GM23248 (cell line): ENCODE measurements at regions not wholly inside any gene's neighbourhood (a gene's known extent, or its start where the extent isn't known, plus 50 kb on each side); places are given as distances from the start of the nearest gene placed in this dataset.
A peak's percentile ranks its signal among the peaks of the same experiment; 100 is the strongest.
"Not testable (repeated sequence)": the region's sequence is repeated elsewhere in the genome, so short reads cannot be mapped to it uniquely, and the experiment has no call there.

Experiments
- DNase-seq: peaks from one replicate; pipeline ENCODE4 v3.0.0-alpha.2; 2015
- H2AFZ ChIP-seq: fragments of 200-600 bp; sonication (generic); 2 replicates; pipeline ENCODE4 v1.6.1; 2016; ENCODE audit warnings: antibody characterized with exemption
- H3F3A ChIP-seq: fragments of 200-600 bp; sonication (generic); 2 replicates; pipeline ENCODE4 v1.6.1; 2016; ENCODE audit warnings: mild to moderate bottlenecking, antibody characterized with exemption, mixed run types; ENCODE audit not compliant: insufficient read depth
- H3K27ac ChIP-seq: fragments of 200-600 bp; sonication (generic); 2 replicates; pipeline ENCODE4 v1.5.1; 2016; ENCODE audit warnings: mild to moderate bottlenecking
- H3K27me3 ChIP-seq: fragments of 200-600 bp; sonication (generic); replicated peaks from 2 replicates; pipeline ENCODE4 v1.6.1; 2016; ENCODE audit warnings: mild to moderate bottlenecking; ENCODE audit not compliant: insufficient read depth
- H3K36me3 ChIP-seq: fragments of 200-600 bp; sonication (generic); 2 replicates; pipeline ENCODE4 v1.6.1; 2016; ENCODE audit warnings: low read depth, mild to moderate bottlenecking
- H3K4me1 ChIP-seq: fragments of 200-600 bp; sonication (generic); 2 replicates; pipeline ENCODE4 v1.6.1; 2016; ENCODE audit warnings: mild to moderate bottlenecking; ENCODE audit not compliant: insufficient read depth
- H3K4me2 ChIP-seq: fragments of 200-600 bp; sonication (generic); one replicate; pipeline ENCODE4 v1.6.1; 2016; ENCODE audit warnings: mild to moderate bottlenecking; ENCODE audit not compliant: unreplicated experiment
- H3K4me3 ChIP-seq: fragments of 200-600 bp; sonication (generic); 2 replicates; pipeline ENCODE4 v1.5.1; 2016; ENCODE audit warnings: mild to moderate bottlenecking
- H3K79me2 ChIP-seq: fragments of 200-600 bp; sonication (generic); 2 replicates; pipeline ENCODE4 v1.6.1; 2016; ENCODE audit warnings: mild to moderate bottlenecking; ENCODE audit not compliant: insufficient read depth
- H3K9ac ChIP-seq: fragments of 200-600 bp; sonication (generic); 2 replicates; pipeline ENCODE4 v1.6.1; 2016; ENCODE audit warnings: mild to moderate bottlenecking
- H3K9me2 ChIP-seq: fragments of 200-600 bp; sonication (generic); 2 replicates; pipeline ENCODE4 v1.6.1; 2016; ENCODE audit warnings: mixed run types, mild to moderate bottlenecking, moderate library complexity; ENCODE audit not compliant: insufficient read depth
- H3K9me3 ChIP-seq: fragments of 200-600 bp; sonication (generic); one replicate; pipeline ENCODE4 v1.6.1; 2017; ENCODE audit warnings: low read depth
- H4K20me1 ChIP-seq: fragments of 200-600 bp; sonication (generic); 2 replicates; pipeline ENCODE4 v1.6.0; 2016; ENCODE audit not compliant: insufficient read depth
- EZH2 ChIP-seq: fragments of 200-600 bp; sonication (generic); IDR thresholded peaks from 2 replicates; pipeline ENCODE4 v1.6.1; 2018; ENCODE audit warnings: antibody characterized with exemption, mild to moderate bottlenecking; ENCODE audit not compliant: insufficient read depth, poor library complexity, severe bottlenecking
- EZH2phosphoT487 ChIP-seq: fragments of 200-600 bp; sonication (generic); IDR thresholded peaks from 2 replicates; pipeline ENCODE4 v1.6.1; 2018; ENCODE audit warnings: antibody characterized with exemption, moderate library complexity, mild to moderate bottlenecking, low read depth; ENCODE audit not compliant: insufficient read depth
- WGBS, 2 experiments: methylation state at CpG; one replicate each; pipeline ENCODE4 v1.1.6; 2015 to 2017; ENCODE audit warnings: low lambda C conversion rate in 2 of 2, low coverage in 1 of 2; ENCODE audit errors: missing lambda C conversion rate in 2 of 2; 5-methylcytosine and 5-hydroxymethylcytosine counted together
- in situ Hi-C: fragments of 300-500 bp; cut with MboI; formaldehyde crosslinking; loops from 2 replicates; pipeline ENCODE4 v1.15.0; 2020

DNA sequence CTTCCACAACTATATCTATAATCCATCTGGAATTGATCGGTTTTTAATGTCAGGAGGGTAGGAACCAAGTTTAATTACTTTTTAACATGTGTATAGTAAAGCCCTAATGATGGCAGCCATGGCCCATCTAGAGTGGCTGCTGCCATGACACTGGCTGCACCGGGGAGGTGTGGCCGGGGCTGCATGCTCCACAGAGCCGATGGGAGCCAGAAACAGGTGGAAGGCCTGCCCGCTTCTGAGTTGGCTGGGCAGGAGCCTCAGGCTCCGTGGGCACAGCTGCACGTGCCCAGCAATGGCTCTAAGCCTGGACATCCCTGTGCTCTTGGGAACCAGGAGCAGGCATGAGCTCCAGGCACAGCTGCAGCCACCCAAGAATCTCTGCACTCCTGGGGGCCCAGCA, 73.0 kb downstream of the GBP6 start:
- Histone ChIP-seq H3K4me3 (no peak overlapping the region), H3K27ac (no peak overlapping the region), H2AFZ (no peak overlapping the region), H3K9me2 (no peaks in the 10 kb centered on the region), H3K9me3 (no peaks in the 10 kb centered on the region), H3K4me1 (no peaks in the 10 kb centered on the region), H3F3A (no peaks in the 10 kb centered on the region), H3K4me2 (no peak overlapping the region), H3K9ac (no peak overlapping the region), H3K27me3 (peaks cover 6% of the 10 kb centered on the region), H4K20me1 (no peaks in the 10 kb centered on the region), H3K79me2 (no peaks in the 10 kb centered on the region), H3K36me3 (no peaks in the 10 kb centered on the region)
- in situ Hi-C loops = loop anchor here (25.0 kb wide), 1 partner anchor 825 kb away; no protein-coding TSS in a partner anchor
- TF ChIP-seq EZH2 (no peak), EZH2phosphoT487 (no peak)
- DNase-seq = no peak
- WGBS, 2 experiments = 56 to 59% methylated on average over 7 of the region's 7 CpGs

- H3K9me2 ChIP-seq, H3K9me3 ChIP-seq, DNase-seq, H2AFZ ChIP-seq, H4K20me1 ChIP-seq, H3F3A ChIP-seq, H3K36me3 ChIP-seq, H3K4me2 ChIP-seq, H3K27me3 ChIP-seq, H3K79me2 ChIP-seq, H3K4me3 ChIP-seq, H3K4me1 ChIP-seq, H3K9ac ChIP-seq, H3K27ac ChIP-seq: not testable (repeated sequence)
- WGBS, 2 experiments = 46 to 54% methylated on average over 5 of the region's 5 CpGs
- in situ Hi-C loops = loop anchor here (25.0 kb wide), 1 partner anchor 826 kb away; no protein-coding TSS in a partner anchor
Measured at GRCh38 chr1:89438301-89438700, 74.4 kb downstream of the GBP6 start.

GRCh38 chr1:89440911-89441310, 77.1 kb downstream of the GBP6 start:
- DNase-seq = no peak
- peaks cover 6% of the 10 kb centered on the region; the same call in 1 of the 2 replicates for H3K27me3 ChIP-seq
- in situ Hi-C loops = loop anchor here (10.0 to 25.0 kb wide), 2 partner anchors 436 to 829 kb away; no protein-coding TSS in a partner anchor
- H3K36me3 ChIP-seq = no peaks in the 10 kb centered on the region
- no peak overlapping the region for H2AFZ ChIP-seq
- H3K9ac ChIP-seq = no peak overlapping the region
- no peak for TF ChIP-seq EZH2phosphoT487
- TF ChIP-seq EZH2 = no peak
- no peaks in the 10 kb centered on the region for H3K79me2 ChIP-seq
- H3K27ac ChIP-seq = no peak overlapping the region
- H3K4me1 ChIP-seq = no peaks in the 10 kb centered on the region
- no peak overlapping the region for H3K4me3 ChIP-seq
- H3K9me2 ChIP-seq = no peaks in the 10 kb centered on the region
- no peak overlapping the region for H3K4me2 ChIP-seq
- no peaks in the 10 kb centered on the region for H3F3A ChIP-seq
- WGBS, 2 experiments = 48 to 51% methylated on average over 2 of the region's 2 CpGs
- H4K20me1 ChIP-seq = no peaks in the 10 kb centered on the region
- no peaks in the 10 kb centered on the region for H3K9me3 ChIP-seq

DNA sequence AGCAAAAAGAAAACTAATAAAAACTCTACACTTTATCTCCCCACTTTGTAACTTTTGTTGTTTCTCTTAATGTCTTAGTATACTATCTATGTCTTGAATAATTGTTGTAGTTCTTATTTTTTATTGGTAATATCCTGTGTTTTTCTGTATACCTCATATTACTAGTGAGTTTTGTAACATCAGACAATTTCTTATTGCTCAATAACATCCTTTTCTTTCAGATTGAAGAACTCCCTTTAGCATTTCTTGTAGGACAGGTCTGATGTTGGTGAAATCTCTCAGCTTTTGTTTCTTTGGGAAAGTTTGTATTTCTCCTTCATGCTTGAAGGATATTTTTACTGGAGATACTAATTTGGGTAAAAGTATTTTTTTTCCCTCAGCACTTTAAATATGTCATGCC, 79.8 kb upstream of the LRRC8B start:
- H3K4me2 ChIP-seq = no peak overlapping the region
- H3K9me2 ChIP-seq = no peaks in the 10 kb centered on the region
- no peaks in the 10 kb centered on the region for H3K4me1 ChIP-seq
- DNase-seq = no peak
- H3K36me3 ChIP-seq = no peaks in the 10 kb centered on the region
- H4K20me1 ChIP-seq = no peaks in the 10 kb centered on the region
- no peak overlapping the region for H3K27ac ChIP-seq
- no peak for TF ChIP-seq EZH2phosphoT487
- no peaks in the 10 kb centered on the region for H3K9me3 ChIP-seq
- H2AFZ ChIP-seq = no peak overlapping the region
- H3K4me3 ChIP-seq = no peak overlapping the region
- in situ Hi-C loops = loop anchor here (10.0 to 25.0 kb wide), 2 partner anchors 440 to 832 kb away; no protein-coding TSS in a partner anchor
- H3K79me2 ChIP-seq = no peaks in the 10 kb centered on the region
- 0 out of 2 replicates have a peak, but pooled peaks cover 3% of the 10 kb centered on the region for H3K27me3 ChIP-seq
- no peaks in the 10 kb centered on the region for H3F3A ChIP-seq
- H3K9ac ChIP-seq = no peak overlapping the region

DNA sequence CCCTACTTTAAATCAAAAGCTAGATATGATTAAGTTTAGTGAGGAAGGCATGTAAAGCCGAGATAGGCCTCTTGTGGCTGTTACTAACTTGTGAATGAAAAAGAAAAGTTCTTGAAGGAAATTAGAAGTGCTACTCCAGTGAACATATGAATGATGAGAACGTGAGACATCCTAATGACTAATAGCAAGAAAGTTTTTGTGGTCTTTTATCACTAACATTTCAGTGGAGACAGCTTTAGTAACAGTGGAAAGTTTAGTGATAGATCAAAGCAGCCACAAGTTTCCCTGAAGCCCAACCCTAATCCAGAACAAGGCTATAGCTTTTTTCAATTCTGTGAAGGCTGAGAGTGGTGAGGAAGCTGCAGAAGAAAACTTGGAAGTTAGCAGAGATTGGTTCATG, 73.6 kb upstream of the LRRC8B start:
- in situ Hi-C loops = no loop called here
- no peaks in the 10 kb centered on the region for H3K36me3 ChIP-seq
- no peaks in the 10 kb centered on the region for H3K9me2 ChIP-seq
- H3K27me3 ChIP-seq = no peaks in the 10 kb centered on the region
- H2AFZ ChIP-seq = no peak overlapping the region
- H3K4me3 ChIP-seq = no peak overlapping the region
- H3K9ac ChIP-seq = no peak overlapping the region
- H3K4me1 ChIP-seq = 0 out of 2 replicates have a peak, but pooled peaks cover 6% of the 10 kb centered on the region
- H3K9me3 ChIP-seq = no peaks in the 10 kb centered on the region
- peak; percentile 51 for DNase-seq
- H3F3A ChIP-seq = no peaks in the 10 kb centered on the region
- H4K20me1 ChIP-seq = no peaks in the 10 kb centered on the region
- H3K79me2 ChIP-seq = no peaks in the 10 kb centered on the region
- WGBS, 2 experiments = 39 to 41% methylated on average over 2 of the region's 2 CpGs
- no peak overlapping the region for H3K4me2 ChIP-seq
- no peak overlapping the region for H3K27ac ChIP-seq
- TF ChIP-seq EZH2phosphoT487 = 0 out of 2 replicates have a peak, but pooled peaks have one; percentile 42
- no peak for TF ChIP-seq EZH2
